ENCODE measurements at regions not wholly inside any gene's neighbourhood (a gene's known extent, or its start where the extent isn't known, plus 50 kb on each side); places are given as distances from the start of the nearest gene placed in this dataset.

DNA sequence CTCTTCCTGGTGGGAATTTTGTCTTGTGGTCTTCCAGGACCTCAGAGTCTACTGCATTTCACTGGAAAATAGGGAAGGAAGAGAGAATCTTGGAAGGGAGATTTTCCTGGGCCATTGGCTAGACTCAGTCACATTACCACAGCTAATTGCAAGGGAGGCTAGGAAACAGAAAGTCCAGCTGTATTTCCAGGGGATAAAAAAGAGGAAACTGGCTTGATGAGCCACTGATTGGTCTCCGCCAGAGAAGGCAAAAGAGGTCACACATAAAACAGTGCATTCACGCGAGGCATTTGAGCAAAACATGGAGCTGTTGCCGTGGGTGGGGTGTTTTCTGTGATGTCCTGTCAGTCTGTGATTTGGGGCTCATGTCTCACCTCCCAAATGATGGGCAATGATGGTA, 345.3 kb downstream of the FOXL1 start:
- TF ChIP-seq CTCF (IDR thresholded peaks at IDR 0.05; ENCODE audit: low read depth, low read length, missing input control) = no peak
- TF ChIP-seq TAF1 (conservative IDR thresholded peaks at IDR 0.05) = no peak
- no peak for TF ChIP-seq RAD21 (IDR thresholded peaks at IDR 0.05)
- no peak for TF ChIP-seq MAX (IDR thresholded peaks at IDR 0.05)
- TF ChIP-seq JUND (IDR thresholded peaks at IDR 0.05) = no peak
- TF ChIP-seq HNF4G (IDR thresholded peaks at IDR 0.05) = no peak
- TF ChIP-seq YY1 (IDR thresholded peaks at IDR 0.05) = no peak
- TF ChIP-seq RXRA (IDR thresholded peaks at IDR 0.05) = no peak
- TF ChIP-seq REST (IDR thresholded peaks at IDR 0.05) = no peak
- TF ChIP-seq, protein P1, sequence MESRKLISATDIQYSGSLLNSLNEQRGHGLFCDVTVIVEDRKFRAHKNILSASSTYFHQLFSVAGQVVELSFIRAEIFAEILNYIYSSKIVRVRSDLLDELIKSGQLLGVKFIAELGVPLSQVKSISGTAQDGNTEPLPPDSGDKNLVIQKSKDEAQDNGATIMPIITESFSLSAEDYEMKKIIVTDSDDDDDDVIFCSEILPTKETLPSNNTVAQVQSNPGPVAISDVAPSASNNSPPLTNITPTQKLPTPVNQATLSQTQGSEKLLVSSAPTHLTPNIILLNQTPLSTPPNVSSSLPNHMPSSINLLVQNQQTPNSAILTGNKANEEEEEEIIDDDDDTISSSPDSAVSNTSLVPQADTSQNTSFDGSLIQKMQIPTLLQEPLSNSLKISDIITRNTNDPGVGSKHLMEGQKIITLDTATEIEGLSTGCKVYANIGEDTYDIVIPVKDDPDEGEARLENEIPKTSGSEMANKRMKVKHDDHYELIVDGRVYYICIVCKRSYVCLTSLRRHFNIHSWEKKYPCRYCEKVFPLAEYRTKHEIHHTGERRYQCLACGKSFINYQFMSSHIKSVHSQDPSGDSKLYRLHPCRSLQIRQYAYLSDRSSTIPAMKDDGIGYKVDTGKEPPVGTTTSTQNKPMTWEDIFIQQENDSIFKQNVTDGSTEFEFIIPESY (IDR thresholded peaks at IDR 0.05) = no peak
- TF ChIP-seq EGR1 (IDR thresholded peaks at IDR 0.05; ENCODE audit: low read depth in 2 of 2) = no peak
- no peak for TF ChIP-seq NR2F2 (IDR thresholded peaks at IDR 0.05)
- no peak for TF ChIP-seq SP1 (IDR thresholded peaks at IDR 0.05)

All from liver (tissue), 3 donors.